Osteoblast (primary cell): ENCODE measurements at regions not wholly inside any gene's neighbourhood (a gene's known extent, or its start where the extent isn't known, plus 50 kb on each side); places are given as distances from the start of the nearest gene placed in this dataset.
"Not testable (repeated sequence)": the region's sequence is repeated elsewhere in the genome, so short reads cannot be mapped to it uniquely, and the experiment has no call there.

Experiments used
- DNase-seq: peaks from one replicate; pipeline ENCODE4 v3.0.0; 2011; ENCODE audit warnings: low spot score, mixed read lengths; ENCODE audit not compliant: insufficient read length; ENCODE audit errors: missing footprints
- H2AFZ ChIP-seq: 2 replicates; pipeline ENCODE4 v1.6.0; 2011; ENCODE audit warnings: mild to moderate bottlenecking, low read length
- H3K27ac ChIP-seq: 2 replicates; pipeline ENCODE4 v1.5.1; 2011; ENCODE audit warnings: mild to moderate bottlenecking, low read depth, low read length, moderate library complexity
- H3K27me3 ChIP-seq: 2 replicates; pipeline ENCODE4 v1.6.0; 2012; ENCODE audit warnings: mild to moderate bottlenecking, control low read depth, inconsistent platforms, low read length, moderate library complexity; ENCODE audit not compliant: insufficient read depth
- H3K36me3 ChIP-seq: 2 replicates; pipeline ENCODE4 v1.5.1; 2011; ENCODE audit warnings: mild to moderate bottlenecking, low read length, control low read depth, moderate library complexity; ENCODE audit not compliant: insufficient read depth
- H3K4me1 ChIP-seq: 2 replicates; pipeline ENCODE4 v1.5.1; 2011; ENCODE audit warnings: mild to moderate bottlenecking, low read length, control low read depth, moderate library complexity; ENCODE audit not compliant: insufficient read depth
- H3K4me2 ChIP-seq: 2 replicates; pipeline ENCODE4 v1.6.0; 2011; ENCODE audit warnings: mild to moderate bottlenecking, low read length; ENCODE audit not compliant: insufficient read depth
- H3K4me3 ChIP-seq: fragments of 200-600 bp; sonication (generic); 3 replicates; pipeline ENCODE4 v1.5.1; 2012; ENCODE audit warnings: mild to moderate bottlenecking, low read length, inconsistent platforms; ENCODE audit not compliant: insufficient read depth
- H3K79me2 ChIP-seq: 2 replicates; pipeline ENCODE4 v1.6.0; 2012; ENCODE audit warnings: mild to moderate bottlenecking, low read length, control low read depth, inconsistent platforms; ENCODE audit not compliant: insufficient read depth
- H3K9me3 ChIP-seq: 2 replicates; pipeline ENCODE4 v1.5.1; 2011; ENCODE audit warnings: low read depth, low read length, control low read depth
- H4K20me1 ChIP-seq: 2 replicates; pipeline ENCODE4 v1.6.0; 2012; ENCODE audit warnings: mild to moderate bottlenecking, low read length, control low read depth; ENCODE audit not compliant: insufficient read depth
- CTCF ChIP-seq: IDR thresholded peaks from 2 replicates; pipeline ENCODE4 v1.5.1; 2011; ENCODE audit warnings: mild to moderate bottlenecking, low read depth, low read length, moderate library complexity; ENCODE audit errors: extremely low read depth

- no peak for DNase-seq
- Histone ChIP-seq H3K4me3 (no peak overlapping the region), H3K9me3 (no peaks in the 10 kb centered on the region), H3K79me2 (no peaks in the 10 kb centered on the region), H2AFZ (no peak overlapping the region), H3K4me1 (no peaks in the 10 kb centered on the region), H3K36me3 (no peaks in the 10 kb centered on the region), H4K20me1 (no peaks in the 10 kb centered on the region), H3K27me3 (peaks cover 12% of the 10 kb centered on the region), H3K27ac (no peak overlapping the region), H3K4me2 (no peak overlapping the region)
- TF ChIP-seq CTCF = no peak
Observed at GRCh38 chr20:57818418-57819181, 108.8 kb upstream of the PMEPA1 start.

- DNase-seq = no peak
- H3K4me3 ChIP-seq = no peak overlapping the region
- H4K20me1 ChIP-seq = no peaks in the 10 kb centered on the region
- no peaks in the 10 kb centered on the region for H3K9me3 ChIP-seq
- H3K79me2 ChIP-seq = no peaks in the 10 kb centered on the region
- no peak overlapping the region for H3K4me2 ChIP-seq
- TF ChIP-seq CTCF = no peak
- no peaks in the 10 kb centered on the region for H3K36me3 ChIP-seq
- peaks cover 16% of the 10 kb centered on the region for H3K27me3 ChIP-seq
- H3K4me1 ChIP-seq = no peaks in the 10 kb centered on the region
- no peak overlapping the region for H3K27ac ChIP-seq
- H2AFZ ChIP-seq = no peak overlapping the region
Observed at GRCh38 chr20:57815405-57815804, 105.6 kb upstream of the PMEPA1 start.

DNA sequence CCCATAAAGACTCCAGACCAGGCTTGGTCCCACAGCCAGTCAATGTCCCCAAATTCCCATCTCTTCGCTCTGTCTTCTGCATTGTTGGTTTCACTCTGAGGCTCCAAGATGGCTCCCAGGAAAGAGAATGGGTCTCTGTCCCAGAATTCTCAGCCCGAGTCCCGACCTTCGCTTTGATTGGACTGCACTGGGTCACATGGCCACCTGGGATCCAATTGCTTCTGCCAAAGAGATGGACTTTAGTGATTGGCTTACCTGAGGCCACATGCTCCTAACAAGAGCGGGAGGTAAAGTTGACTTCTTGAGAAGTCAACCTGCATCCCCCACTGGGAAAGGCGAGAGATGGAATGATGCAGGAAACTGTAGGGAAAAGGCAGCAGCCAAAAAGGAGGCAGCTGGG, 104.7 kb upstream of the PMEPA1 start:
- TF ChIP-seq CTCF = no peak
- no peak for DNase-seq
- Histone ChIP-seq H3K4me1 (no peaks in the 10 kb centered on the region), H3K4me3 (no peak overlapping the region), H3K9me3 (no peaks in the 10 kb centered on the region), H3K79me2 (no peaks in the 10 kb centered on the region), H3K27me3 (peaks cover 16% of the 10 kb centered on the region), H2AFZ (no peak overlapping the region), H3K27ac (no peak overlapping the region), H3K36me3 (no peaks in the 10 kb centered on the region), H4K20me1 (no peaks in the 10 kb centered on the region), H3K4me2 (no peak overlapping the region)

DNA sequence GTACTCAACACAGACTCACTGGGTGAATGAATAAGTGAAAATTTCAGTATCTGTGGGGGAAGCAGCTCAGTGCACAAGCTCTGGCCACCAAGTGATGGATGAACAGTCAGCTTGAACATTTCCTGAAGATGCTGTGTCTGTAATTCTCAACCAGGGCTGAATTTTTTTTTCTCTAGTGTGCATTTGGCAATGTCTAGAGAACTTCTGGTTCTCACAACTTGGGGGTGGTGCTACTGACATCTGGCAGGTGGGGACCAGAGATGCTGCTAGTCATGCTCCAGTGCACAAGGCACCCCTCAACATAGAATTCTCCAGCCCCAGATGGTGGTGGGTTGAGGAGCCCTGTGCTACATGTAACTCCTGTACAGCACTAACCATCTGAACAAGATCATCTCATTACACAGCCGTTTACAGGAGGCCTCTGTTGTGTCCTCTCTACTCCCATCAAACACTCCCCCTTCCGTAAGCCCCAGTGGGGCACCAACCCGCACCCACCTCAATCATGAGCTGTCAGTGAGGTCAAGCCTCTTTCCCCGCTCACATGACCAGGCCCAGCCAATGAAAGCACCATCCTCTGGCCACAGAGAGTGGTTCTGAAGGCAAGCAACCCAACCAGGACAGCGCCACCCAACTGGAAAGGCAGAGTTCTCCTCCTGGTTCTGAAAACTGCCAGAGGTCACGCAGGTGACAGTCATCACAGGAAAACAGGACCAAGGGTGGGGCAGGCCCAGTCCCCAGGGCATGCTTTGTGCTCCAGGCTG, 103.9 kb upstream of the PMEPA1 start:
- Histone ChIP-seq H4K20me1 (no peaks in the 10 kb centered on the region), H3K4me3 (no peak overlapping the region), H3K36me3 (no peaks in the 10 kb centered on the region), H3K79me2 (no peaks in the 10 kb centered on the region), H3K4me1 (no peaks in the 10 kb centered on the region), H3K4me2 (no peak overlapping the region), H3K27me3 (peaks cover 10% of the 10 kb centered on the region), H2AFZ (no peak overlapping the region), H3K27ac (no peak overlapping the region), H3K9me3 (no peaks in the 10 kb centered on the region)
- no peak for DNase-seq
- no peak for TF ChIP-seq CTCF

- not testable (repeated sequence) for H4K20me1 ChIP-seq, H3K4me3 ChIP-seq, H3K36me3 ChIP-seq, DNase-seq, H3K27ac ChIP-seq, H3K9me3 ChIP-seq, H3K4me2 ChIP-seq, H2AFZ ChIP-seq, H3K79me2 ChIP-seq, H3K4me1 ChIP-seq, H3K27me3 ChIP-seq
Observed at GRCh38 chr20:57812632-57813031, 102.8 kb upstream of the PMEPA1 start.
